ENCODE measurements at regions not wholly inside any gene's neighbourhood (a gene's known extent, or its start where the extent isn't known, plus 50 kb on each side); places are given as distances from the start of the nearest gene placed in this dataset.

DNA sequence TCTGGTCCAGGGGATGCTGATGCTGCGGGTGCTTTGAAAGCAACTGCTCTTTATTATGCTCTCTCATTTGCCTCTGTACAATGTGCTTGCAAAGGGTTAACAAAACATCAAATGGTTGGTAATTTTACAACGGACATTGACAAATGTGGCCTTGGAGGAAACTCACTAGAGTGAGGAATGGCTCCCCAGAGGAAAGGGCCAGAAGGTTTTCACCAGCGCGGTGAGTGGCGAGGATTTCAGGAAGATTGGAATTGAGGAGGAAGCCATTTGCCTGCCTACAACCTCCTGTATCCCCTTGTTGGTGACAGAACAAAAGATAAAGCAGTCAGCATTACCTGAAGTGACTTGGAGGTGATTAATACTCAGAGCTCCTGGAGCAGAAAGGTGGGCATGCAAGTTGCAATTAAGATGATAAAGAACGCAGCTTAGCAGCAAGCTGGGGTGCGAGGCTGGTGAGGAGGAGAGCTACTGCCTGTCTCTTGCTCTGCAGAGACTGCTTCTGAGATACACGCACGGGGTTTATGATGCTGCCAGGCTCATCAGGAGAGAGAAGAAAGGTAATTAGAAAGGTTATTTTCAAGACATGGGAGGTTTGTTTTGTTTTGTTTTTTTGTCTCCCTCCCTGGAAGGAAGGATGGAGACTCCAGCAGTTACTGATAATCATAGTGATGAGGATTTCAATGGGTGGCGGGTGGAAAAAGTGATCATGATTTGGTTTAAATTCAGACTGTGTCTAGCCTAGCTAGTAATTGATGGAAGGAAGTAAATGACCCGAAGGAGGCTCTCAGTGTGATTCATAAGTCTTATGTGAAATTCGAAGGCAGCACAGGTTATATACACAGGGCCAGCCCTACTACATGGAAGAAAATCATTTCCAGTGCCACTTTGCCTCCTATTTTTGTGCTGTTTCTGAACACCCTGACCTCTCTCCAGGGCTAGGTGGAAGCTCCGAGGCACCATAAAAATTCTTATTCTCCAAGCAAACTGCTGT is 141.6 kb upstream of the DTNBP1 start:
- no peak for DNase-seq (ENCODE audit: low read depth in 2 of 2)

DNA sequence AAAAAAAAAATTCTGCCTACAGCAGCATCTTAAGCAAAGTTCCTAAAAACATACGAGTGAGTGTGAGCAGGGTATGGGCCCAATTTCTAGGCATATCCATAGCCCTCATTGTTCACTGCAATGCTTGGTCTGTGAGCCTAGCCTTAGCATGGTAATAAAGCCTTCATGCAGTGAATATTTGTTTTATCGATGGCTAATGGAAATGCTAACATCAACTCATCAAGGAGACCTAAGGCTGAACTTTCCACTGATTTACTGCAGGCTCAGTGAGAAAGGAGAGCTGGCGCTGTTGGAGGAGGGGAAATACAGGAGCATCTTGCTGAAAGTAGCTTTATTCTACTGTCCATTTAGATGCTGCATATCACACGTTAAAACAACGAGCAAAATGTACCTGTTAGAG is 139.6 kb upstream of the DTNBP1 start:
- DNase-seq (ENCODE audit: low read depth in 2 of 2): no peak

DNA sequence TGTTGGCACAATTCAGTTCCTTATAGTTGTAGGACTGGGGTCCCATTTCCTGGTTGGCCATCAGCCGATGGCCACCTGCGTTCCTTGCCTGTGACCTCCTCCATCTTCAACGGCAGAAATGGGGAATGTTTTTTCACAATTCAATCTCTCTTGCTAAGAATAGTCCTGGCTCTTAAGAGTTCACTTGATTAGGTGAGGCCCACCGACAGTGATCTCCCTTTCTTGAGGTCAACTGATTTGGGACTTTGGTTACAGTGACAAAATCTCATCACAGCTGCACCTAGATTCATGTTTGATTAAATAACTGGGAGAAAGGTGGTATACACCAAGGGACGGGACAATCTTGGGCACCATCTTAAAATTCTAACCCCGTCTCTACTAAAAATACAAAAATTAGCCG is 139.1 kb upstream of the DTNBP1 start:
- DNase-seq (ENCODE audit: low read depth in 2 of 2): no peak

DNA sequence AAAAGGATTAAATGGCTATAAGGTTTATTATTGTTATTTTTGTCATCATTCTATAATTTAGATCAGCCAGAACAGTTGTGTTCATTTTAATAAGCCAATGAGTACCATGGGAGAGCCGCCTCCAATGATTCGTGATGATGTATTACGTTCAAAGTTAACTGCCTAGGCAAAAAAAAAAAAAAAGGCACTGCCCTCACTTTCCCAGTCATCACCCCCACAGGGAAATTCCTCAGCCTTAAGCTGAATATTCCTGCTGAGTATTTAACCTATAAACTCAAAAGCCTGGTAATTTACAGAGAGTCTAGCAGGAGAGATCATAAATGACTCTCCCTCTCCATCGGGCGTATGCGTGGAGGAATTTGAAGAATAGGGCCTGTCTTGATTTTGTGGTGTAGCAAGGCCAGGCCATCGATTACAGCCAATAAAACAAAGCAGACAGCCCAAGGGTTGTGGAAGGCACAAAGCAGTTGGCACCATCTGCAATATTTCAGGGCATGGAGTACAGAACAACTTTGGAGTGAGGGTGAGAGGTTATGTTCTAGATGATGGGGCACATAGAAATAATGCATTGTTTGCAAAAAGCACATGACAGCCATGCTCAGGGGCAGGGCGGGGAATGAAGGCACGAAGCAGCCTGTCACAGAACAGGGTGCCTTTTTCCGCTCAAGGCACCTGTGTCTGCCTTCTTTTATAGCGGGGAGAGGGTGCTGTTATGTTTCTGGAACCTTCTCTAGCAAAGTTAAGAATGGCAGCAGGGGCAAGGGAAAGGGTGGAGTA is 138.2 kb upstream of the DTNBP1 start:
- DNase-seq (ENCODE audit: low read depth in 2 of 2): no peak

DNA sequence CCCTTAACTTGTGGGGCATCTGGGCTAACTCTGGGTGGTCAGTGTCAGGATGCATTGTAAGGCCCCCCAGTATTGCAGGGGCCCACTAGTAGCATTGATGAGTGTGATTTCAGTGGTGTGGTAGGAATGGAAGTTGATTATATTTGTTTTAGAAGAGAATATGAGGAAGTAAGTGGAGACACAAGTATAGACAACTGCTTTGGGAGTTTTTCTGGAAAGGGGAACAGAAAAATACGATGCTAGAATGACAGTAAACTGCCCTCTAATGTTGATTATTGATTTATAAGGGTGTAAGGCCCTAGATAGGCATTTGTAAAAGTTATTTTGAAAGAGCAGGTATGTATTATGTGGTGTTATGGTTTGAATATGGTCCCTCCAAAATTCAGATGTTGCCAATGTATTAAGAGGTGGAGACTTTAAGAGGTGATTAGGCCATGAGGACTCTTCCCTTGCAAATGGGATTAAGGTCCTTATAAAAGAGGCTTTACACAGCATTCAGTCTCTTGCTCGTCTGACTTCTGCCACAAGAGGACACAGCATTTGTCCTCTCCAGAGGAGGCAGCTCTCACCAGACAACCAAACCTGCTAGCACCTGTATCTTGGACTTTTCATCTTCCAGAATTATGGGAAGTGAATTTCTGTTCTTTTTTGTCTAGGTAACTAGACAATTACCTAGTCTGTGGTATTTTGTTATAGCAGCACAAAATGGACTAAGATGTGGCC is 135.9 kb upstream of the DTNBP1 start:
- no peak for DNase-seq (ENCODE audit: low read depth in 2 of 2)

DNA sequence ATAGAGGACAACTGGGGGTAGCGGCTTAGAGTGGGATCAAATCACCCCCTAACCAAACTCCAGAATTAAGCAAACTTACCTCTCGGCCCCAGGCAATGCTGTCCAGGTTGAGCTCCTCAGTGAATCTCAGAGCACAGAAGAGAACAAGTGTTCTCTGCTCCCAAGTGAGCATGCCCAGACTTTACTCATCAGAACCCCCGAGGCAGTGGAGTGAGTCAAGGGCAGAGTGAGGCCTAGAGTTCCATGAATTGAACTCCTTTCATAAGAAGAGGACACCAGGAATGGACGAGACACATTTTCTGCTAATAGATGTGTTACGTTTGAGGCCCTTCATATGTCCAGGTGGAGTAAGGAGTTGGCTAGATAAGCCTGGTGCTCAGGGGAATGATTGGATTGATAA is 134.0 kb upstream of the DTNBP1 start:
- no peak for DNase-seq (ENCODE audit: low read depth in 2 of 2)

DNA sequence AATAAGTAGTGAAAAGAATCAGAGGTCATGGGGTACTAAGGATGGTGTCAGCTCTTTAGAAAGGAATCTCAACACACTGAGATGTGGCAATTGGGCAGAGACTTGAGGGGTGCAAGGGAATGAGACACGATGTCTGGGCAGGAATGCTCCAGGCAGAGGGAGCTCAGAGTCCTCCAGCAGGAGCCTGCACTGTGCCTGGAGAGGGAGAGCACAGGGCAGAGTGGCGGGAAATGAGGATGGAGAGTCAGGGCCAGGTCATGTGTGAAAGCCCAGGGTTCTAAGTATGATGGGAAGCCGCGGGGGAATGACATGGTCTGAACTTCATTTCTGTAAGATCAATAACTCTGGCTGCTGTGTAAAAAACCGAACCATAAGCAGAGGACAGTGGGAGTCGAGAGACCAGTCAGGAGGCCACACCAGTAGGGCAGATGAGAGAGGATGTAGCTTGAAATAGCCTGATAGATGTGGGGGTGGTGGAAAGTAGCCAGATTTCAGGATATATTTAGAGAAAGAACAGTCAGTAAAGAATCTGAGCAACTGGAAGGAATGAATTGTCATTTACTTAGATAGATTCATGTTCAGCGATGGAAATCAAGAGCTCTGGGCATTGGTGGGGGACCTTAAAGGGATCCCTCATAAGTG is 133.4 kb upstream of the DTNBP1 start:
- DNase-seq (ENCODE audit: low read depth in 2 of 2): no peak

DNA sequence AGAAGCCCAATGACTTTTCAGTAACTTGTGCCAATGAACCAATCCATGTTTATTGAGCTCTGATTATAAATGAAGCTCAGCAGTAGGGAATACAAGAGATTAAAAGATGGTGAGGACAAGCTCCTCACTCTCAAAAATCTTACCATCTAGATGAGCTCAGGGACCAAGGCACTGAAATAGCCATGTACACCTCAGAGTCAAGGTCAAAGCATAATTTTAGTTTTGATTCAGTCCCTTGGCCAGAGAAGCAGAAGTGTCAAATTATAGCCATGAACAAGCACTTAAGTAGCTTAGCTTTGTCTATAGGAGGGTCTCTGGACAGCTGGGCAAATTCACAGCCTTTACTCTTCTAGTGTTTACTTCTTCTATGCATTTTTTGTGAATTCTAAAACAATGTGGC is 131.0 kb upstream of the DTNBP1 start:
- no peak for DNase-seq (ENCODE audit: low read depth in 2 of 2)

DNA sequence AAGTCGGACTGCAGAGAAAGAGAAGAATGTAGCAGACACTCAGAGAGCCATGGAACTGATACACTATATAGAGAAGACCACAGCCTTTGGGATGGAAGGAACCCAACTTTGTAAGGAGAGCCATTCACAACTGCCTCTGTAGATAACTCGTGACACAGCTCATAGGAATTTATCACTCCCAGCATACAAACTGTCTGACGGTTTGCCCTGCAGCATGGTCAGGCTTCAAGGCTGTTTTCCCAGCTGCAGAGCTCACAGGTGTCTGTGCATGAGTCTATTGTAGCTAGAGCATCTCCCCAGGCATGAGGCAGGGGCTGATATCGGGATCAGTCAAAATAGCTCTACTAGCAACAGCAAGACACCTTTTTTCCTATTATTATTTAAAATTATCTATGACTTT is 130.5 kb upstream of the DTNBP1 start:
- DNase-seq (ENCODE audit: low read depth in 2 of 2): peak; percentile 58 to 61

DNA sequence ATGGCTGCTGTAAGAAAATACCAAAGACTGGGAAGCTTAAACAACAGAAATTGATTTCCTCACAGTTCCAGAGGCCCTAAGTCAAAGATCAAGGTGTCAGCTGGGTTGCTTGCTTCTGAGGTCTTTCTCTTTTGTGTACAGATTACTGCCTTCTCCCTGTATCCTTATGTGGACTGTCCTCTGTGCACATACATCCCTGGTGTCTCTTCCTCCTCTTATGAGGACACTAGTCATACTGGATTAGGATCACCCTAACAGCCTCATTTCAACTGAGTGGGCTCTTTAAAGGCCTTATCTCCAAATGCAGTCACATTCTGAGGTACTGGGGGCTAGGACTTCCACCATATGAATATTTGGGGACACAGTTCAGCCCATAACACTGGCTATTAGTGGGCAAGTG is 130.0 kb upstream of the DTNBP1 start:
- no peak for DNase-seq (ENCODE audit: low read depth in 2 of 2)

DNA sequence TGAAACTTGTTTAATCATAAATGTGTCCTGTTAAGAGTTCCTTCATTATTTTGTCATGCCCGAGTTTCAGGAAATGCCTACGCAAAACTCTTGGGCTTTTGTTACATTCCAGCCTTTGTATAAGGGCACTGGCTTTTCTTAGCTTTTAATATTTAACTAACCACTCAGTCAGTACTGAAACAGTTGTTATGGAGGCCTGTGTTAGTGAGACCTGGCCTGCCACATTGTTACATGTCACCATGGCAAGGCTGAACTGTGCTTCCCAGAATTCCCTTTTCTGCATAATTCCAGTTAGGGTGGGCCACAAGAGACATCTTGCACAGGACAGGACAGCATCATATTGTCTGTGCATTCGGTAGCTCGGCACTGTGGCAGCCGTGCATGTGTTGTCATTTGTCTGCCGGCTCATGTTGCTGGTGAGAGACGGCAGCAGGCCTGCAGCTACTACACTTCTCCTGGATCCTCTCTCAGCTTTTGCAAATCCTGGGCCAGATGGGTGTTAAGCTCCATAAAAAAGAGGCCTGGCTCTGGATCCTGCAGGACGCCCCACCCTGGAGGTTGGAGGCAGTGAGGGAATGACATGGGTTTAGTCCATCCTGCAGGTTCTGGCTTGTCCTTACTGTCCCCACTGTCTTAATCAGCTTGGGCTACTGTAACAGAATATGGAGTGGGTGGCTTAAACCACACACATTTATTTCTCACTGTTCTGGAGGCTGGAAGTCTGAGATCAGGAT is 128.8 kb upstream of the DTNBP1 start:
- DNase-seq (ENCODE audit: low read depth in 2 of 2): no peak

DNA sequence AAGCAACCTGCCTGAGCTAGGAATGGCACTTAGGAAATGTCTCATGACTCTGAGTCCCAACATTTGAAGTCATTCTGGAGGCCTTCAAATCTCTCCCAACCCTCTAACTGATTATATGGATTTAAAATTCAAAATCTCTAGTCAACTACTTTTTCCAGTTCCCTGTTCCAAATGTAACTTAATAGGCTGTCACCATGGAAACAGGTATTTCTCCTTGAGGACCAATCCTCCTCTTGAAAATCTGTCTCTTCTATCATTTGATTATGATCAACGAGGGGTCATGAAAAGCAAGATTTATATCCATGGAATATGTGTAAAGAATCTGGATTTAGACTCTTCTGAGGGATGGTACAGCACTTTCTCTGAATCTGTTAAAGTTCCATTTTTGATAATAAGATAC is 127.3 kb upstream of the DTNBP1 start:
- DNase-seq (ENCODE audit: low read depth in 2 of 2): no peak

DNA sequence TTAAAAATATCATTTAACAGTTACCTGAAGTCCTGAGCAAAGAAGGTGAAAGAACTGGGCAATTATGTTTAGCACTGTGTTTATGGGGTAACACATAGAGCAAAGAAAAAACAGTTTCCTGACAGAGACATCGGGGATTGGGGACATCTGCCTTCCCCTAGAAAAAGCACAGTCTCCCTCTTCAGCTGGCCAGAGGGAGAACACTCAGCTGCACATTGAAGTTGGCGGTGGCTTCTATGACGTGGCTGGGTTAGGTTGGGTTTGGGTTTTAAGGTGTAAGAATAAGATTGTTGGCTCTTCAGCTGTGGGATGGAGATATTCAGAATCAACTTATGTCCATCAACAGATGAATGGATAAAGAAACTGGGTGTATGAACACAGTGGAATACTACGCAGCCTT is 124.0 kb upstream of the DTNBP1 start:
- DNase-seq (ENCODE audit: low read depth in 2 of 2): no peak

DNA sequence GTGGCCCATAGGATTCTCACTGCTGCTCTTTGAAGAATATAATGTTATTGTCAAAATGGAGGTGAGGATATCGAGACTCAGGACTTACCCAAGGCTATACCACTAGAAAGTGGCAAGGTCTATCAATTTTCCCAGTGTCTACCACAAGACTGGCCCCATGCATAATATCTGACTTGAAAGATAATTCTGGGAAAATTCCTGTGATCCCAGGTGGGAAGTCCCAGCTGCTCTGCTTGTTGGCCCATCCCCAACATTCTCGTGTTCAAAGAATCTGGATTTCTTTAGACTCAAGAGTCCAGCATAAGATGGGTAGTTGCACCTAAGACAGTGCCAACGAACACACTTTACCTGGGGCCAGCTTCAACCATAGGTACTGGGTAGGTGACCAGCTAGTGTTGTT is 120.7 kb upstream of the DTNBP1 start:
- no peak for DNase-seq (ENCODE audit: low read depth in 2 of 2)

DNA sequence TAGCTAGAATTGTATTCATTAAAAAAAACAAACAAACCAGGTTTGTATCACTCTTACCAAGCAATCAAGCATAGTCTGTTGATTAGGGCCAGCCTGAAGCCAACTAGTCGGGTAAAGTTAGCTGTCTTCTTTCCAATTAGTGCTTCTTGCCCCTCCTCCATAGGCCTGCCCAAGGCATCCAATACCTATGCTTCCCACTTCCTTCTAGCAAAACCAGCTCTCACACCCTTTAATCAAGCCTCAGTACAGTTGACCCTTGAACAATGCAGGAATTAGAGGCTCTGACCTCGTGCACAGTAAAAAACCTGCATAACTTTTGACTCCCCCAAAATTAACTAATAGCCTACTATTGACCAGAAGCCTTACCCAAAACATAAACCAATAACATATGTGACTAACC is 119.1 kb upstream of the DTNBP1 start:
- no peak for DNase-seq (ENCODE audit: low read depth in 2 of 2)

DNA sequence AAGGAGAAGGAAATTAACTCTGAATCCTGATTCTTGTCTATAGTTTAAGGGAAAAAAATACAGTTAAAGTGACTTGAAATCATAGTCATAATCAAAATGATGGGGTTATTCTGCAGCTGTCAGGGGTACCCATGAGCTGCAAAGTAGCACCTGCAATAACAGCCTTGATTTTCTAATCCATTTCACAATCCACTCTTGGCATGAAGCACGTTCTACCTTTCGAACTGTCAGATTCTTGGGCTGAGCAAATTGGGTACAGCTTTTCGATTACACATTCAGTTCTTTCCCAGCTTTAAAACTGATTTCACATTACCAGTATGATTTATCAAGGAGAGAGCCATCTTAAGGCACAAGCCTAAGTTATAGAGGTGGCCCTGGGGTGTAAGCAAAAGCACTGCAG is 118.5 kb upstream of the DTNBP1 start:
- DNase-seq (ENCODE audit: low read depth in 2 of 2): no peak

DNA sequence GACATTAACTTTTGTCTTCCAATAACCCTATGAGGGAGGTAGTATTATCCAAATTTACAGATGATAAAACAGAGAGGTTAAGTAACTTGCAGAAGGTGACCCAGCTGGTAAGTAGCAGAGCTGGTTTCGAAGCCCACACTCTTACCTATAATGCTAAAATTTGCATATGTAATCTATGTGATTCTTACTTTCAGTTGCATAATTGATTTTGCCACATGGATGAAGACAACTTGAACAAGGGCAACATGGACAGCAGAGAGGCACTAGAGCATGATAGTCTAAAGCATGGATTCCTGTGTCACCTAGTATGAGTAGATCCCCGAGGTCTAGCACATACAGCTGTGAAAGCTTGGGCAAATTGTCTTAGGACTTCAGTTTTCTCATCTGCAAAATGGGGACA is 117.6 kb upstream of the DTNBP1 start:
- DNase-seq (ENCODE audit: low read depth in 2 of 2): no peak

DNA sequence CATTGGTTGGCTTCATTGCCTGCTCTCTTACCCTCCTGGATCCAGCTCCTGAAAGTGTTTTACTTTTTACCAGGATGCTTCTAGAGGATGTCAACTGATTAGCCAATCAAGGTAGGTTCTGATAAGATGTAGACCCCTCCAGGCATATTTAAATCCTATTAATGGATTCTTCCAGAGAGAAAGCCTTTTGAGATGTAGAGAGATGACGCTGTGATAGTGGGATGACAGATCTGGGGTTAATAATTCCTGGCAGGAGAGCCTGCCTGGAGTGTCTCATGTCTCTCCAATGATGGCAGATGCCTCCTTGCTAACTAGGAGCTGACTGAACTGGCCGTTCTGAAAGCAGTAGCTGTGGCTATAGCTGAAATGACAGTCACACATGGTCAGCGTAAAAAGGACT is 116.9 kb upstream of the DTNBP1 start:
- DNase-seq (ENCODE audit: low read depth in 2 of 2): no peak

DNA sequence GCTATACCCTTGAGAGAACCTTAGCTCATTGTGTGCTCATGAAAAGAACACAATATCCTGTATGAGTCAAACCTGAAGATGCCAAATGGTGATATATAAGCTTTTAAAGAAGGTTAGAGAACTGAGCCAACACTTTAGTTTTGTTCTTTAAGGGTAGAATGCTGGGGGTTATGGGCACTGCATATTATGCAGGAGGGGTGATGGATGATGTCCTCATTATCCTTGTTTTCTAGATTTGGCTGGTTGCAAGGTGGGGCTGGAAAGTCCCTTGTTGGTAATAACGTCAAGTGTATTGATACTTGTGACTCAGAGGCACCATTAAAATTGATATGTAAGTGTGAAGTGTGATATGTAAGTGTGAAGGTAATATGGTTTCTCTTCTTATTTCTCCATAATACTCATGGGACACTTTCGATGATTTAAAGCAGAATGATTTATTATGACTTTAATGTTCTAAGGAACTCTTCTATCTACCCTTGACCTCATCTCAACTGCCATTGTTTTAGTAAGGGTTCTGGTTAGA is 113.7 kb upstream of the DTNBP1 start:
- DNase-seq (ENCODE audit: low read depth in 2 of 2): no peak

DNA sequence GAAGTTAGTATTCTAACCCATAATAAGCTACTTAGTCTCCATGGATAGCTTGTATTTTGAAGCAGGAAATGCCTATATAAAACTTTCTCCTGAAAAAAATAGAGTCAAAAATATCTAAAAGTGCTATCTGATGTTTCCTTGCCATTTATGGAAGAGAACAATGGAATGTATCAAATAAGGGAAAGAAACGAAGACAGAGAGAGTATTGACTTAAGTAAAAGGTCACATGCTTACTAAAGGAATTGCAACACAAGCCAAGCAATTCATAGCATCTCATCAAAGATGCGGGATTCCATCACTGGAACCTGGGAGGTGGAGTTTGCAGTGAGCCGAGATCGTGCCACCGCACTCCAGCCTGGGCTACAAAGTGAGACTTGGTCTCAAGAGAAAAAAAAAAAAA is 112.9 kb upstream of the DTNBP1 start:
- no peak for DNase-seq (ENCODE audit: low read depth in 2 of 2)

DNA sequence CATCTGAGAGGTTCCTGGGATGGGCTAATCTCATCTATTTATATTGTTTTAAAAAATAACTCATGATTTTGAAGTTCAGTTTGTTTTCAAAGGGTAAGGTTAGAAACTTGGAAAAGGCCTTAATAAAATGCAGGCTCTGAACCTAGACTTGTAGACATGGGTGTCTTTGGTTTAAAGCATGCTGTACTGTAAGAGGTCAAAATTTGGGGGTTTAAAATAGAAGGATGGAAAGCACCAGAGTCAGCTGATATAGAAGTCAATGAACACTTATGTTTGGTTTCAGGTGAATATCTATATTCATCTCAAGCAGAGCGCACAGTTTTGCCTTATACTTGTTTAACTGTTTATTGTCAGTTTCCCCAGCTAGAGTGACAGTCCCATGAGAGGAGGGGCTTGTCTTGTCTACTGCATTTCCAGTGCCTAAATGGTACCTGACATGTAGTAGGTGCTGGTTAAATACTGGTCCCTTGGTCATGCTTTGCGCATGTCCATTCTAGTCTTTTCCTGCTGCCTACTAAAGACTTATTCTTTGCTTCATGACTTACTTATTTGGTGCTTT is 112.3 kb upstream of the DTNBP1 start:
- no peak for DNase-seq (ENCODE audit: low read depth in 2 of 2)

All from fibroblast of skin of left quadriceps (primary cell).